Naive B cell (primary cell): ENCODE measurements at regions not wholly inside any gene's neighbourhood (a gene's known extent, or its start where the extent isn't known, plus 50 kb on each side); places are given as distances from the start of the nearest gene placed in this dataset.

ENCODE experiments used
- ATAC-seq, 2 donors: fragments of 150-1000 bp; cut with Tn5 transposase; 2 replicates each; pipeline ENCODE4 v1.10.0; 2021; ENCODE audit warnings: low read depth in 2 of 2, mild to moderate bottlenecking in 2 of 2, moderate library complexity in 2 of 2
- DNase-seq: peaks from one replicate; pipeline ENCODE4 v3.0.0; 2022
- H3K27ac Mint-ChIP-seq, 6 donors: one replicate each; pipeline ENCODE4 v1.8.0; 2020 to 2022; ENCODE audit warnings: mild to moderate bottlenecking in 6 of 6, mixed read lengths in 6 of 6, moderate library complexity in 5 of 6, inconsistent platforms in 2 of 6
- H3K27me3 Mint-ChIP-seq, 3 donors: one replicate each; pipeline ENCODE4 v1.8.0; 2021 to 2022; ENCODE audit warnings: mixed read lengths in 3 of 3, mild to moderate bottlenecking in 1 of 3
- H3K36me3 Mint-ChIP-seq, 2 donors: one replicate each; pipeline ENCODE4 v1.8.0; 2020 to 2022; ENCODE audit warnings: mixed read lengths in 2 of 2, inconsistent platforms in 1 of 2, mild to moderate bottlenecking in 1 of 2
- H3K4me1 Mint-ChIP-seq, 3 donors: one replicate each; pipeline ENCODE4 v1.8.0; 2020 to 2022; ENCODE audit warnings: mixed read lengths in 3 of 3, inconsistent platforms in 1 of 3, mild to moderate bottlenecking in 1 of 3, moderate library complexity in 1 of 3
- H3K4me3 Mint-ChIP-seq, 8 donors: one replicate each; pipeline ENCODE4 v1.8.0; 2020 to 2022; ENCODE audit warnings: mild to moderate bottlenecking in 8 of 8, mixed read lengths in 8 of 8, moderate library complexity in 8 of 8, inconsistent platforms in 2 of 8
- H3K9me3 Mint-ChIP-seq, 7 donors: one replicate each; pipeline ENCODE4 v1.8.0; 2020 to 2022; ENCODE audit warnings: mixed read lengths in 7 of 7, mild to moderate bottlenecking in 5 of 7, inconsistent platforms in 2 of 7, moderate library complexity in 1 of 7

GRCh38 chr2:45316576-45317338, 294.3 kb downstream of the SRBD1 start:
- ATAC-seq (no peak), DNase-seq (no peak)
- Mint-ChIP-seq H3K4me1 (no peaks in the 10 kb centered on the region), H3K27ac (no peak overlapping the region), H3K36me3 (no peaks in the 10 kb centered on the region), H3K9me3 (peaks cover 0 to 9% (median 0%) of the 10 kb centered on the region in 7 donors), H3K27me3 (peaks cover 12 to 17% (median 13%) of the 10 kb centered on the region in 3 donors), H3K4me3 (no peak overlapping the region)

- ATAC-seq, result no peak
- H3K27me3 Mint-ChIP-seq, result peaks cover 4 to 18% (median 13%) of the 10 kb centered on the region in 3 donors
- H3K4me3 Mint-ChIP-seq, result no peak overlapping the region
- no peaks in the 10 kb centered on the region for H3K36me3 Mint-ChIP-seq
- H3K9me3 Mint-ChIP-seq, result peaks cover 0 to 9% (median 0%) of the 10 kb centered on the region in 7 donors
- H3K4me1 Mint-ChIP-seq, result no peaks in the 10 kb centered on the region
- no peak overlapping the region for H3K27ac Mint-ChIP-seq
- DNase-seq, result no peak
Measured at GRCh38 chr2:45315861-45316260, 295.2 kb downstream of the SRBD1 start.

GRCh38 chr2:45312275-45312674, 298.8 kb downstream of the SRBD1 start:
- H3K4me1 Mint-ChIP-seq, result no peaks in the 10 kb centered on the region
- no peaks in the 10 kb centered on the region for H3K36me3 Mint-ChIP-seq
- H3K9me3 Mint-ChIP-seq, result peaks cover 0 to 5% (median 0%) of the 10 kb centered on the region in 7 donors
- DNase-seq (no peak), ATAC-seq (no peak)
- no peak overlapping the region for H3K4me3 Mint-ChIP-seq
- no peak overlapping the region for H3K27ac Mint-ChIP-seq
- peaks cover 0 to 24% (median 15%) of the 10 kb centered on the region in 3 donors for H3K27me3 Mint-ChIP-seq

- H3K4me3 Mint-ChIP-seq, result no peak overlapping the region
- peaks cover 0 to 5% (median 0%) of the 10 kb centered on the region in 7 donors for H3K9me3 Mint-ChIP-seq
- peaks cover 0 to 24% (median 15%) of the 10 kb centered on the region in 3 donors for H3K27me3 Mint-ChIP-seq
- no peak overlapping the region for H3K27ac Mint-ChIP-seq
- H3K4me1 Mint-ChIP-seq, result no peaks in the 10 kb centered on the region
- H3K36me3 Mint-ChIP-seq, result no peaks in the 10 kb centered on the region
- ATAC-seq (no peak), DNase-seq (no peak)
Measured at GRCh38 chr2:45311559-45311958, 299.5 kb downstream of the SRBD1 start.

- Mint-ChIP-seq H3K36me3 (no peaks in the 10 kb centered on the region), H3K4me1 (no peaks in the 10 kb centered on the region), H3K27ac (no peak overlapping the region), H3K27me3 (peaks cover 0 to 24% (median 17%) of the 10 kb centered on the region in 3 donors), H3K9me3 (peaks cover 0 to 5% (median 0%) of the 10 kb centered on the region in 7 donors), H3K4me3 (no peak overlapping the region)
- ATAC-seq, result no peak
- DNase-seq, result no peak
Measured at GRCh38 chr2:45307147-45307546, 297.9 kb upstream of the SIX2 start.

GRCh38 chr2:45305599-45305998, 296.3 kb upstream of the SIX2 start:
- DNase-seq (no peak), ATAC-seq (no peak)
- Mint-ChIP-seq H3K27me3 (peaks cover 0 to 15% (median 13%) of the 10 kb centered on the region in 3 donors), H3K27ac (peak overlapping the region in 1 of 6 donors; percentile 37), H3K9me3 (peaks cover 0 to 2% (median 0%) of the 10 kb centered on the region in 7 donors), H3K4me1 (no peaks in the 10 kb centered on the region), H3K4me3 (no peak overlapping the region), H3K36me3 (no peaks in the 10 kb centered on the region)

- Mint-ChIP-seq H3K36me3 (no peaks in the 10 kb centered on the region), H3K27ac (no peak overlapping the region)
- ATAC-seq, result no peak
Measured at GRCh38 chr2:45303417-45304202, 294.4 kb upstream of the SIX2 start.

GRCh38 chr2:45301307-45302277, 292.3 kb upstream of the SIX2 start:
- ATAC-seq, result no peak
- Mint-ChIP-seq H3K36me3 (no peaks in the 10 kb centered on the region), H3K4me3 (no peak overlapping the region), H3K9me3 (no peaks in the 10 kb centered on the region), H3K4me1 (no peaks in the 10 kb centered on the region), H3K27me3 (peaks cover 0 to 6% (median 3%) of the 10 kb centered on the region in 3 donors), H3K27ac (peak overlapping the region in 1 of 6 donors; percentile 52)
- no peak for DNase-seq

More at GRCh38 chr2:45303417-45304202, 294.4 kb upstream of the SIX2 start:
- DNase-seq, result no peak
- Mint-ChIP-seq H3K4me3 (no peak overlapping the region), H3K9me3 (no peaks in the 10 kb centered on the region), H3K4me1 (no peaks in the 10 kb centered on the region), H3K27me3 (peaks cover 0 to 6% (median 0%) of the 10 kb centered on the region in 3 donors)

- Mint-ChIP-seq H3K27me3 (peaks cover 9 to 17% (median 11%) of the 10 kb centered on the region in 3 donors), H3K27ac (no peak overlapping the region), H3K36me3 (no peaks in the 10 kb centered on the region), H3K9me3 (no peaks in the 10 kb centered on the region), H3K4me1 (no peaks in the 10 kb centered on the region), H3K4me3 (no peak overlapping the region)
- DNase-seq (no peak), ATAC-seq (no peak)
Measured at GRCh38 chr2:45300026-45300750, 290.9 kb upstream of the SIX2 start.

GRCh38 chr2:45299361-45299760, 290.1 kb upstream of the SIX2 start:
- DNase-seq (no peak), ATAC-seq (no peak)
- Mint-ChIP-seq H3K27me3 (peaks cover 10 to 22% (median 13%) of the 10 kb centered on the region in 3 donors), H3K27ac (no peak overlapping the region), H3K36me3 (no peaks in the 10 kb centered on the region), H3K4me3 (no peak overlapping the region), H3K9me3 (no peaks in the 10 kb centered on the region), H3K4me1 (no peaks in the 10 kb centered on the region)

GRCh38 chr2:45293182-45293581, 283.9 kb upstream of the SIX2 start:
- Mint-ChIP-seq H3K9me3 (peaks cover 0 to 2% (median 0%) of the 10 kb centered on the region in 7 donors), H3K27ac (peak overlapping the region in 1 of 6 donors; percentile 38), H3K4me1 (peaks cover 0 to 13% (median 4%) of the 10 kb centered on the region in 3 donors), H3K27me3 (peaks cover 26 to 47% (median 38%) of the 10 kb centered on the region in 3 donors), H3K4me3 (no peak overlapping the region), H3K36me3 (no peaks in the 10 kb centered on the region)
- ATAC-seq (no peak), DNase-seq (no peak)

- ATAC-seq, result no peak
- DNase-seq, result no peak
- H3K4me1 Mint-ChIP-seq, result peaks cover 0 to 13% (median 4%) of the 10 kb centered on the region in 3 donors
- H3K9me3 Mint-ChIP-seq, result peaks cover 0 to 3% (median 0%) of the 10 kb centered on the region in 7 donors
- H3K27ac Mint-ChIP-seq, result no peak overlapping the region
- H3K4me3 Mint-ChIP-seq, result no peak overlapping the region
- H3K36me3 Mint-ChIP-seq, result no peaks in the 10 kb centered on the region
- peaks cover 24 to 54% (median 49%) of the 10 kb centered on the region in 3 donors for H3K27me3 Mint-ChIP-seq
Measured at GRCh38 chr2:45291296-45291701, 282.0 kb upstream of the SIX2 start.
